ENCODE measurements at regions not wholly inside any gene's neighbourhood (a gene's known extent, or its start where the extent isn't known, plus 50 kb on each side); places are given as distances from the start of the nearest gene placed in this dataset.

DNA sequence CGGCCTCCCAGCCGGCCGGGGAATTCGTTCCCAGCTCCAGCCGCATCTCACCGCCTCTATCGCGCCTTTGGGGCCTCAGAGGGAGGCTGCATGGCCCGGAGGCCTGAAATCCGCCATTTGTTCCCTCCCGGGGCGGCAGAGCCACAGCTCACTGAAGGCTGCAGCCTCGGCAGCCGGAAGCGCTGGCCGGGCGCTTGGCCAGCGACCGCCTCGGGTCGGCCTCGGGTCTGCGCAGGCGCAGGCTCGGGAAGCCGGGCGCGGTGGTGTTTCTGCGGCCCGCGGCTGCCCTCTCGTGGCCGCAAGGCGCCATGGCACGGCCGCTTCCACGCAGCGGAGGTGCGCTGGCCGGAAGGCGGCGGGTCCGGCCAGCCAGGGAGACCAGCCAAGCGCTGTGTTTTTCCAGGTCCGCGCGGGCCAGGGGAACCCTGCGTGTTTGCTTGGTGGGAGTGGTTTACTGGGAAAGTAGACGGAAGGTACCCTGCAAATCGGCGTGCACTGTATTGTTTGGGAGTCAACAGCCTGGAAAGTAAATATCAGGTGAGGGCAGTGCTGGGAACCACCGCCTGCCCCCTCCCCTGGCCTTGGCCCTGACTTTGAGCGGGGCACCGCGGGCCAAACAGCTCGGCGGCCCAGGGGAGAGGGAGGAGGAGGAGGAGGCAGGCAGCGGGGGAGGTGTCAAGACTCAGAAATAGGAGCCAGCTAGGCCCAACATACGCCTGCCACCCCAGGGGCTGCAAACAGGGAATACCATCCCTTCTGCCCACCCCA, 52.7 kb upstream of the CD34 start (continued):
- TF ChIP-seq, protein P1, sequence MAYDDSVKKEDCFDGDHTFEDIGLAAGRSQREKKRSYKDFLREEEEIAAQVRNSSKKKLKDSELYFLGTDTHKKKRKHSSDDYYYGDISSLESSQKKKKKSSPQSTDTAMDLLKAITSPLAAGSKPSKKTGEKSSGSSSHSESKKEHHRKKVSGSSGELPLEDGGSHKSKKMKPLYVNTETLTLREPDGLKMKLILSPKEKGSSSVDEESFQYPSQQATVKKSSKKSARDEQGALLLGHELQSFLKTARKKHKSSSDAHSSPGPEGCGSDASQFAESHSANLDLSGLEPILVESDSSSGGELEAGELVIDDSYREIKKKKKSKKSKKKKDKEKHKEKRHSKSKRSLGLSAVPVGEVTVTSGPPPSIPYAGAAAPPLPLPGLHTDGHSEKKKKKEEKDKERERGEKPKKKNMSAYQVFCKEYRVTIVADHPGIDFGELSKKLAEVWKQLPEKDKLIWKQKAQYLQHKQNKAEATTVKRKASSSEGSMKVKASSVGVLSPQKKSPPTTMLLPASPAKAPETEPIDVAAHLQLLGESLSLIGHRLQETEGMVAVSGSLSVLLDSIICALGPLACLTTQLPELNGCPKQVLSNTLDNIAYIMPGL (CRISPR knock-in tag; IDR thresholded peaks at IDR 0.05; ENCODE audit: borderline replicate concordance in 1 of 2, low read depth in 1 of 2) = peak; percentile 83 to 85
- TF ChIP-seq THAP11 (CRISPR knock-in tag; IDR thresholded peaks at IDR 0.05) (peak; percentile 69), ZSCAN22 (CRISPR knock-in tag; IDR thresholded peaks at IDR 0.05) (no peak), ZNF562 (CRISPR knock-in tag; IDR thresholded peaks at IDR 0.05; ENCODE audit: borderline replicate concordance) (no peak), ELF1 (CRISPR knock-in tag; IDR thresholded peaks at IDR 0.05) (peak; percentile 68), NR2F2 (IDR thresholded peaks at IDR 0.05; ENCODE audit: borderline replicate concordance, low read depth) (peak; percentile 51; the same call in 1 of the 2 replicates), SPEN (CRISPR knock-in tag; IDR thresholded peaks at IDR 0.05; ENCODE audit: low read depth) (peak; percentile 62; the same call in 1 of the 2 replicates), KDM2A (CRISPR knock-in tag; IDR thresholded peaks at IDR 0.05; ENCODE audit: borderline replicate concordance, low read depth) (peak; percentile 83; the same call in 1 of the 2 replicates), NFE2L1 (CRISPR knock-in tag; IDR thresholded peaks at IDR 0.05; ENCODE audit: borderline replicate concordance) (no peak), MIER3 (CRISPR knock-in tag; IDR thresholded peaks at IDR 0.05; ENCODE audit: borderline replicate concordance) (peak; percentile 36; the same call in 1 of the 2 replicates), NCOR1 (IDR thresholded peaks at IDR 0.05; ENCODE audit: borderline replicate concordance, low read length) (no peak), ZNF121 (CRISPR knock-in tag; IDR thresholded peaks at IDR 0.05) (peak; percentile 71), ARHGAP35 (CRISPR knock-in tag; IDR thresholded peaks at IDR 0.05; ENCODE audit: borderline replicate concordance) (peak; percentile 21; the same call in 1 of the 2 replicates), KAT2B (IDR thresholded peaks at IDR 0.05; ENCODE audit: borderline replicate concordance, low read depth, low read length) (no peak), ZNF558 (CRISPR knock-in tag; IDR thresholded peaks at IDR 0.05; ENCODE audit: borderline replicate concordance) (no peak), NR2C2 (CRISPR knock-in tag; IDR thresholded peaks at IDR 0.05; ENCODE audit: borderline replicate concordance) (peak; percentile 48; the same call in 1 of the 2 replicates), NR2F1 (CRISPR knock-in tag; IDR thresholded peaks at IDR 0.05) (no peak)
- TF ChIP-seq, protein P2, sequence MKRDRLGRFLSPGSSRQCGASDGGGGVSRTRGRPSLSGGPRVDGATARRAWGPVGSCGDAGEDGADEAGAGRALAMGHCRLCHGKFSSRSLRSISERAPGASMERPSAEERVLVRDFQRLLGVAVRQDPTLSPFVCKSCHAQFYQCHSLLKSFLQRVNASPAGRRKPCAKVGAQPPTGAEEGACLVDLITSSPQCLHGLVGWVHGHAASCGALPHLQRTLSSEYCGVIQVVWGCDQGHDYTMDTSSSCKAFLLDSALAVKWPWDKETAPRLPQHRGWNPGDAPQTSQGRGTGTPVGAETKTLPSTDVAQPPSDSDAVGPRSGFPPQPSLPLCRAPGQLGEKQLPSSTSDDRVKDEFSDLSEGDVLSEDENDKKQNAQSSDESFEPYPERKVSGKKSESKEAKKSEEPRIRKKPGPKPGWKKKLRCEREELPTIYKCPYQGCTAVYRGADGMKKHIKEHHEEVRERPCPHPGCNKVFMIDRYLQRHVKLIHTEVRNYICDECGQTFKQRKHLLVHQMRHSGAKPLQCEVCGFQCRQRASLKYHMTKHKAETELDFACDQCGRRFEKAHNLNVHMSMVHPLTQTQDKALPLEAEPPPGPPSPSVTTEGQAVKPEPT (CRISPR knock-in tag; IDR thresholded peaks at IDR 0.05; ENCODE audit: low read depth) = 0 out of 2 replicates have a peak, but pooled peaks have one; percentile 72
- TF ChIP-seq, protein P3, sequence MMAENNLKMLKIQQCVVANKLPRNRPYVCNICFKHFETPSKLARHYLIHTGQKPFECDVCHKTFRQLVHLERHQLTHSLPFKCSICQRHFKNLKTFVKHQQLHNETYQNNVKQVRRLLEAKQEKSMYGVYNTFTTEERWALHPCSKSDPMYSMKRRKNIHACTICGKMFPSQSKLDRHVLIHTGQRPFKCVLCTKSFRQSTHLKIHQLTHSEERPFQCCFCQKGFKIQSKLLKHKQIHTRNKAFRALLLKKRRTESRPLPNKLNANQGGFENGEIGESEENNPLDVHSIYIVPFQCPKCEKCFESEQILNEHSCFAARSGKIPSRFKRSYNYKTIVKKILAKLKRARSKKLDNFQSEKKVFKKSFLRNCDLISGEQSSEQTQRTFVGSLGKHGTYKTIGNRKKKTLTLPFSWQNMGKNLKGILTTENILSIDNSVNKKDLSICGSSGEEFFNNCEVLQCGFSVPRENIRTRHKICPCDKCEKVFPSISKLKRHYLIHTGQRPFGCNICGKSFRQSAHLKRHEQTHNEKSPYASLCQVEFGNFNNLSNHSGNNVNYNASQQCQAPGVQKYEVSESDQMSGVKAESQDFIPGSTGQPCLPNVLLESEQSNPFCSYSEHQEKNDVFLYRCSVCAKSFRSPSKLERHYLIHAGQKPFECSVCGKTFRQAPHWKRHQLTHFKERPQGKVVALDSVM (CRISPR knock-in tag; IDR thresholded peaks at IDR 0.05) = peak; percentile 88
- TF ChIP-seq, protein P4, sequence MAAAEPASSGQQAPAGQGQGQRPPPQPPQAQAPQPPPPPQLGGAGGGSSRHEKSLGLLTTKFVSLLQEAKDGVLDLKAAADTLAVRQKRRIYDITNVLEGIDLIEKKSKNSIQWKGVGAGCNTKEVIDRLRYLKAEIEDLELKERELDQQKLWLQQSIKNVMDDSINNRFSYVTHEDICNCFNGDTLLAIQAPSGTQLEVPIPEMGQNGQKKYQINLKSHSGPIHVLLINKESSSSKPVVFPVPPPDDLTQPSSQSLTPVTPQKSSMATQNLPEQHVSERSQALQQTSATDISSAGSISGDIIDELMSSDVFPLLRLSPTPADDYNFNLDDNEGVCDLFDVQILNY (CRISPR knock-in tag; conservative IDR thresholded peaks at IDR 0.05) = no peak
